ENCODE measurements at regions not wholly inside any gene's neighbourhood (a gene's known extent, or its start where the extent isn't known, plus 50 kb on each side); places are given as distances from the start of the nearest gene placed in this dataset.

- TF ChIP-seq HDGF (IDR thresholded peaks at IDR 0.05; ENCODE audit: borderline replicate concordance) (no peak), BHLHE40 (IDR thresholded peaks at IDR 0.05; ENCODE audit: borderline replicate concordance) (no peak), SP1 (IDR thresholded peaks at IDR 0.05) (no peak), FOXM1 (IDR thresholded peaks at IDR 0.05; ENCODE audit: borderline replicate concordance) (no peak), NFRKB (IDR thresholded peaks at IDR 0.05) (no peak), ELF4 (IDR thresholded peaks at IDR 0.05) (no peak)
These were observed 317.3 kb downstream of the PPP1R2C start for GRCh38 chrX:42460706-42461105.

Data from HEK293T (cell line).